GM18858 (cell line): ENCODE measurements at regions not wholly inside any gene's neighbourhood (a gene's known extent, or its start where the extent isn't known, plus 50 kb on each side); places are given as distances from the start of the nearest gene placed in this dataset.
"Not testable (repeated sequence)": the region's sequence is repeated elsewhere in the genome, so short reads cannot be mapped to it uniquely, and the experiment has no call there.

Experiments used
- ATAC-seq: cut with Tn5 transposase; IDR thresholded peaks from one replicate; pipeline ENCODE4 v1.9.1; 2021; ENCODE audit not compliant: unreplicated experiment

DNA sequence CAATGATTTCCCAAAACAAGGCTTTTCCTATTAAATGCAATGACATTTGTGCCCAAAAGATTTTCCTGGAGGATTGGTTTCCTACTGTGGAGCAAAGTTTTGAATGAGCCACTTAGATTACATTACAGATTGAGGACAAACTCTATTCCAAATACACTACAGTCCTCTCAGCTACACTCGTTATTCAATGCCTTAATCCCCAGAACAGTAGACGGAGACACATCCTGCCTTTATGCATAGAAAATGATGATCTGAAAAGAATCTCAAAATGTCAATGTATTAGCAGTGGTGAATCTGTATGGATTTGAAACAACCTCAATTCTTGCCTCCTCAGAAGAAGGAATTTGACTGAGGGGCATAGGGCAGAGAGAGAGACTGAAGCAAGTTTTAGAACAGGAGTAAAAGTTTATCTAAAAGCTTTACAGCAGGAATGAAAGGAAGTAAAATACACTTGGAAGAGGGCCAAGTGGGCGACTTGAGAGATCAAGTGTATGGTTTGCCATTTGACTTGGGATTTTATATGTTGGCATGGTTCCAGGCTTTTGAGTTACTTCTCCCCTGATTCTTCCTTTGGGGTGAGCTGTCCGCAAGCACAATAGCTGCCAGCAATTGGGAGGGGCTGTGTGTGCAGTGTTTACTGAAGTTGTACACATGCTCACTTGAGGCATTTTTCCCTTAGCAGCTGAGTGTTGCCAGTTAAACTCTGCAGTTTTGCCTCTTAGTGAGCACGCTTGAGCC lies 891.9 kb upstream of the MBL2 start:
- no peak for ATAC-seq

DNA sequence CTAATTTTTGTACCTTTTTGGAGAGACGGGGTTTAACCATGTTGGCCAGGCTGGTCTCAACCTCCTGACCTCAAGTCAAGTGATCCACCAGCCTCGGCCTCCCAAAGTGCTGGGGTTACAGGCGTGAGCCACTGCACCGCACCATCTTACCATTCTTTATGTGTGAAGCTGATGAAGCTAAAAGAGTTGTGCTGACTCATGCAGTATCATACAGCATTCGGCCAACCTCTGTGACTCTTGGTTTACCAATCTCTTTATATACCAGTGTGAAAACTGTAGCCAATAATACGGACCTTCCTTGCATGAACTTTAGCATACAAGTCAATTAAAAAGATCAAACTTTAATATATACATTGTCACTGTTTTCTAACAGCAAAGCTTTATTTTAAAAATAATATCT lies 878.2 kb upstream of the MBL2 start:
- ATAC-seq: no peak

DNA sequence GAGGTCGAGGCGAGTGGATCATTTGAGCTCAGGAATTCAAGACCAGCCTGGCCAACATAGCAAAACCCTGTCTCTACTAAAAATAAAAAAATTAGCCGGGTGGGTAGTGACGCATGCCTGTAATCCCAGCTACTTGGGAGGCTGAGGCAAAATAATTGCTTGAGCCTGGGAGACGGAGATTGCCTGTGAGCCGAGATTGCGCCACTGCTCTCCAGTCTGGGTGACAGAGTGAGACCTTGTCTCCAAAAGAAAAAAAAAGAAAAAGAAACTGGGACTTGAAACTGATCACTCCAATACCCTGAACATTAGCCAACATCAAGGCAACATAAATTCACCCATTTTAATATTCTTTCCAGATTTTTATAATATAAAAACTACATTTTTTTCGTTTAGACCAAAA lies 874.6 kb upstream of the MBL2 start:
- ATAC-seq: not testable (repeated sequence)

DNA sequence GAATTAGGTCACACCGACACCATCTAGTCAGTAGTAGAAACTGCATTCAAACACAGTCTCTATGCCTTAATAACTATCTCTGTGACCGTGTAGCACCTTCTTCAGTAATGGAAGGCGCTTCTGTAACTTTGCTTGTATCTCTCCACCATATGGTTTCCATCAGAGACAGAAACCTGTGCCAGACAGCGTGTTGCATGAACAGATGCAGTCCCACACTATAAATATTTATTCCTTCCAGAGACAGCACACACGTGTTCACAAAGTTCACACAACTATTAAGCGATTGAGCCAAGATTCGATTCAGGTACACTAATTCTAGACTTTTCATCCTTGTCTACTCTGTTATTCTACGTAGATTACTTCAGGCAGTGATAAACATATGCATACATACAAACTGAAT lies 873.9 kb upstream of the MBL2 start:
- no peak for ATAC-seq

DNA sequence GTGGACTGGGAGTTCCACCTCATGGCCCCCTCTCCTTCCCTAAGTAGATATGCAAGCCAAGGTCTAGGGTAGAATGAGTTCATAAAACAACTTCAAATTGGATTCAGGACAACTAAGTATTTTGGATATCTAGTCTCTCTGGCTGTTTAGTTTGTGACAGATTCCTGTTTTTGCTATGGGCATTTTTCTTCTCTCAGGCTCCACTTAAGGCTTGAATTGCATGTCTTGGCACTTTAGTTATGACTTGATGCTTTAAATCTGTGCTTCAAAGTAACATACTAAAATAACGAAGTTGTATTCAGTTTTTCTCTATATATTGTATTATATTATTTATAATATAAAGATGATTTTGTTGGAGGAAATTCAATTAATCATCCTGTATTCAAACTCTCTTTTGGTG lies 873.4 kb upstream of the MBL2 start:
- no peak for ATAC-seq

DNA sequence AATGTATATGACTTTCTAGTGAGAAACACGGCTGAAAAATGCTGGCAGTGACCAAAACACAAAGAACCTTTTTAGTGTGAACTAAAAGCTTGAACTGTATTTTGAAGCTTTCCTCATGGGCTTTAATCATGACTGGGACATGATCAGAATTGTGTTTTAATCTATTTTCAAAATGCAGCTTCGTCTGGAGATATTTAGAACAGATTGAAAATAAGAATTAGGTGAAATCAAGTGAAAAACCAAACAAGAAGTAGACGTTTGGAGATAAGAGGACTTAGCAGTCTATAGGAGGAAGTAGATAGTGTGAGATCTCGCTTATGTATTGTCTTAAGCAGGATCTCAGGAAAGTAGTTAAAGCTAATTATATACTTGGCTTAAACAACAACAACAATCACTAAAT lies 865.4 kb upstream of the MBL2 start:
- no peak for ATAC-seq

DNA sequence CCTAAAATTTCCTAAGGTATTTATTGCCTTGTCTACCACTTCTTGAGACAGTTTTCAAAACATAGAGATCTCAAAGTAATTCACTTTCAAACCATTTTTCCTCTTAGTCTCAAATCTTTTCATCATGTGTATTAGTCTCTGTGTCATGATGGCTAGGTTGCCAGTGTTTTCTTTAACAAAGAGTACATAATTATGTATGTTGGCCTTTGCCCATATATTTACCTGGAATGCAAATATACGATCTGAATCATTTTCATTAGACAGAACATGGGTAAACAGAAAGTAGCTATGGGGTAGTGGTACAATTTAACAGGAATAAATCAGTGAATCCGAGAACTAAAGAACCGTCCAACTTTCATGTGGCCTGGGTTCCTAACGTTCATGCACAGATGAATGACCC lies 852.1 kb upstream of the MBL2 start:
- ATAC-seq: no peak

DNA sequence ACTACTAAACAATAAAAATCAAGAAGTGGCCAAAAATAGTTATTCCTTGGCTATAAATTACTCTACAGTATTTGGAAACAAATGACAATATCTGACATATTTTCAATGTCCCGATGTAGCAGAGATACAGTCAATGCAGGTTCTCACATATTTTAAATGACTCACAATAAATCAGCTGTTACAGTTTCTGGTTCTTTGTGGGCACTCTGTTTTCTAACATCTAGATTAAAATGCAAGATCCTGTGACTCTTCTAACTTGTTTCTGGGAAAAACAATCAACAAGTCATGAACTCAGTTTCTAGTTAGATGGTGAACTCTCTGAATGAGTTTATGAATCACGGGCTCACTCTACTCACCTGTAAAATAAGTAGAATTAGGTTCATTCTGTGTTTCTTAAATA lies 849.6 kb upstream of the MBL2 start:
- ATAC-seq: no peak

DNA sequence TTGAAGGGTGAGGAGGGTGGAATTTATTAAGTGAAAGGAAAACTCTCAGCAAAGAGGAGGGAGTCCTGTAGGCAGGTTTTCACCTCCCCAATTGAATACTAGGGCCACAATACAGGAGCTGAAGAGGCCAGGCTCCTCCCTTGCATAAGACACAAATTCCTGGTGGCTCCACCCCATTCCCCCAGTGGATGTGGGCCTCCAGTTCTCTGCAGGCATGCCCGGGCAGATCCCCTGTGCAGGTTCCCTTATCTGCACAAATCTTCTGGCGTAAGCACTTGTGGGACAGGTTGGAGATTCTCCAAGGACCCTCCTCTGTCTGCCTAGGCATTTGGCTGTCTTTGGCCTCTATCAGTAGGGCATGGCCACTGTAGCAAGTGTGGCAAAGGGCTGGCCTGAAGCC lies 847.1 kb upstream of the MBL2 start:
- ATAC-seq: no peak

DNA sequence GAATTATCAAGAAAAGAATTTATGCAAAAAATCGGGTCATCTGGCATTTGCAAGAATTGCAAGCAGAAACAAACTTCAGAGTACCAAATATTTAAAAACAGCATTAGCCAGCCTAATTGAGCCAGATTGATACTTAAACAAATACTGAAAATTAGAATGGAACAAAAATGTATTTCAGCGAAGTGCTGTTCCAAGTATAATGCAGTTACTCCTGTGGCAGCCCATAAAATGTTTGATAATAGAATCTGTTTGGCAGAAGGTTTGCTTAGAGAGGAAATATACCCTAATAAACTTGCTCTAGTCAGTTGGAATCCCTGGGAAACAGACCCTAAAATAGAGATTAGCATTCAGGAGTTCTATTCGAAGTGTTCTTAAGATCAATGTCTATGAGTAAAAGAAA lies 835.1 kb upstream of the MBL2 start:
- ATAC-seq: no peak

DNA sequence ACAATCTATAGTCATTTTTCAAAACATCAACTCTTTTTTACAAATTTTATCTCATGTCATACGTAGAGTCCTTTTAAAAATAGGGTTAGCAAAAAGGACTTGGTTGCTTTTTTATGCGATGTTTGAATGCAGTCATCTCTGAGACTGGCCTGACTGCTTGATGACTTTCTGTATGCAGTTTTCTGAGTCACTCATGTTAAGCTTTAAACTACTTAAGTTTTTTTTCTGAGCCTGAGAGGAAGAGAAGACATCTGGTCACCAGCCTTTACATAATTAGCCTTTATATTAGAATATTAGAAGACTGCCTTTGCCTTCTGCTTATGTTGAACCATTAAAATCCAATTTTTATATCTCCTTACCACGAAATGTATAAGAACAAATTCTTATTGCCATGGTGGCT lies 834.4 kb upstream of the MBL2 start:
- no peak for ATAC-seq

DNA sequence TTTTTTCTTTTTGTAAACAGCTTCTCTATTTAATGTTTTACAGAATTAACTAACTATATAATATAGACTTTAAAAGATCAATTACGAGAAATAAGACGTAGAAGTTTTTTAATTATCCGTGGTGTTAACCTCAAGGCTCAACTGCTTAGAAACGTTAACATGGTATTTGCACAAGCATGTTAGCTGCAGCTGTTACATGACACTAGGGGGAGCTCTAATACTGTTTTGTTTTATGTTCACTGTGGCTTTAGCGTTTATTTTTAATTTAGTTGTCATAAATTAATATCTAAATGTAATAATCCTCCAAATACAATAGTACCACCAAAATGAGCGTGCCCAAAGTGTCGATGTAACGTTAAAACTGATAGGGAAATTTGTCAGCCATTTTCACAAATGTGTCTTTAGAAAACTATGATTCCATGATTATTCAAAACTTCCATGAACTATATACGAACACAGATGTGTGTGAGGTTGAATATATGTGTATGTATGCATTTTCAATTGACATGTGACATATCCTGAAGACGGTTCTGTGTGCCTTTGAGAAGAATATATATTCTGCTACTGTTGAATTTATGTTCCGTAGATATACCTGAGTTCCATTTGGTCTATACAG lies 828.8 kb upstream of the MBL2 start:
- ATAC-seq: peak; percentile 80

DNA sequence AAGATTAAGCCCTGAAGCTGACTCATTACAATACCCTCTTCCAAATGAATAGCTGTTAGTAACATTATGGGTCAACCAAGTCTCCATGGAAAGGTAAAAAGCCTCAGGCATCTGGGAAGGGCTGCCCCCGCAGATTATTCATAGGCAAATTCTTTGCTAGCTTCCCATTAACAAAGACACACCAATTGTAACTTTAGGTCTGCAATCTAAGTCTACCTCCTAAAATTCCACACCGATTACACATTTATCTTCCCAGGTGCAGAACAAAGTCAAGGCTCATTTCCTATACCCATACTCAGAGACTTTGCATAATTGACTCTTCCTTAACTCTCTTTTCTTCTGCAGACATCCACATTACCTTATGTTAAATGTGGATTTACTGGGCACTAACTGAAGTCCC lies 826.3 kb upstream of the MBL2 start:
- no peak for ATAC-seq

DNA sequence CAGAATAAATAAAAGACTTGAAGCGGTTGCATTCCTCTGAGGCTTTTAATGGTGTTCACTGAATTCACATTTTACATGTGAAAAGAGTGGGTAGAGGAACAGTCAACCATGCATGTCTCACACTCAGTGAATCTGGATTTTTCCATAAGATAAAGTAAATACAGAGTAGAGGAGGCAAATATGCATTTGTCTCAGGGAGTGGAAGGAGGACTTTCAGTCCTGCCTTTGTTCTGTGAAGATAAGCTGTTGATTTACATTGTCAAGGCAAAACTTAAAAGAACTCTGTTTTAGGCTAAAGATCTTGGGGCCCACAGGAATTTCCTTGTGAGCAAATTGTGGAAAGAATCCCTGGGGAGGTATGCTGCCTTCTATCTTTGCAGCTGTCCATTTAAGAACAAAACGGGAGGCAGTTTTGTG lies 825.3 kb upstream of the MBL2 start:
- ATAC-seq: no peak

DNA sequence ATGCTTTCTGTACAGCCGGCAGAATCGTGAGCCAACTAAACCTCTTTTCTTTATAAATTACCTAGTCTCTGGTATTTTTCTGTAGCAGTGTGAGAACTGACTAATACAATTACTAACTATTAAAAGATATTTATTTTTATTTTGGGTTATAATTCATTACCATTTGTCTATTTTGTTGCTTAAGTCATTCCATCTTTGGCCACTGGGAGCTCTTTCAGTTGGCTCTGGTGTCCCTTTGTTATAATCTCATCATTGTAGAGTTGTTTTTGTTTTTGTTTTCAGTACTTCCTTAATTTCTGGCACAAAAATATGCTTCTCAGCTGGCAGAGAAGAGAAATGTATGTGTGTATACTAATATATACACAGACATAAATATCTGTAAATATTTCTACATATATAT lies 807.9 kb upstream of the MBL2 start:
- no peak for ATAC-seq

DNA sequence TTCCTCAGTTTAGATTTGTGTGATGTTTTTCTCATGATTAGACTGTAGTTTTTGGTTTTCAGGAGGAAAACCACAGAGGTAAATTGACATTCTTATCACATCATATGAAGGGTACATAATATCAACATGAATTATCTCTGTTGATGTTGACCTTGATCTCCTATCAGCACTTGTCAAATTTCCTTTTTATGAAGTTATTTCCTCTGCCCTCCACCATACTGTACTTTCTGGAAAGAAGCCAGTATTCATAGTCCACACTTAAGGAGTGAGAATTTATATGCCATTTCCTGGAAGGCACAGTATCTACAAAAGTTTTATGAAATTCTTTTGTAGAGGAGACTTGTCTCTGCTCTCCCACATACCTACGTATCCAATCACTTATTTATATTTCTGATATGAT lies 807.2 kb upstream of the MBL2 start:
- ATAC-seq: no peak

DNA sequence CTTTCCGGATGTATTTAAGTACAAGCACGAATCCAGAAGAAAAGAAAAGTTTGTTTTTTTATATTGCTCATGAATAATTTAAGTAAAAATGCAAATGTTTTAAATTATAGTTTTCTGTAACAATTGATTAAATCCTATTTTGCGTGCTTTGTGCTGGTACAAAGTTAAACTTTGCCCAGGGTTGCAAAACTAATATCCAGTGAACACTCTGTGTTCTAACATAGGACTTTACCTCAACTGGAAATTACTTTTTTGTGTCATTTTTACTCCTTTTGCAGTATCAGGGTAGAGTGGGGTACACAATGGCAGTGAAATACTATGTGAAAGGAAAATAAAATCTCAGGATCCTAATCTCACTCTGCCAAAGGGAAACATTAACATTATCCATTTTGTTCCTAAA lies 801.4 kb upstream of the MBL2 start:
- no peak for ATAC-seq

DNA sequence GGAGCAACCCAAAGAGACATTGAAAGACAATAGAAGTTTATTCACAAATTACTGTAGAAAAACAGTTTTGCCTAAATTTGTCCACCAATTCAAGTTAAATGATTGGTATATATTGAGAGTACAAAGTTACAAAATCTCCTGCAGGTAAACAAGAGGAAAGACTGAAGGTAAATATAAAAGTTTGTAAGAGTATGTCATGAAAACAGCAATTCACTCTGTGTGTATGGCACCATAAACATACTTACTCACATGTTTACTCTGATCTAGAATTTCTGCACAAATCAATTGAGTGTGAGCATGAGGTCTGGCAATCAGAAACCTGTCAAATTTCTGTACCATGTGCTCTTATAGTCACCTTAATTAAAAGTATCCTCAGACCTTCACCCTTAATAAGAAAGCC lies 800.9 kb upstream of the MBL2 start:
- no peak for ATAC-seq

DNA sequence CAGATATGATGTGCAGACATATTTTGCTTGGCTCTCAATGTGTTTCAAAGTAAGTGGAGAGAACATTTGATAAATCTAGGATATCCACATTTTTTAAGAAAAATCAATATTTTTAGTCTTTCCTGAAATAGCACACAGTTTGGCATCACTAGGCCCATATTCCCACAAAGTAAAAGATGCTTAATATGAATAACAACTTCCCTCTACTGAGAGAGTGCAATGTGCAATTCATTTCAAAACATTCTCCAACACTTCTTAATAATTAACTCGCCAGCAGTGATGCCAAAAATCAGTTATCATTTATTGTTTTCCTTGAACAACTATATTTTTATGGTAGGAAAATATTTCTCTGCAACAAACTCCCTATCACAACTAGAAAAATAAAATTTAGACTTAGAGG lies 800.2 kb upstream of the MBL2 start:
- ATAC-seq: no peak

DNA sequence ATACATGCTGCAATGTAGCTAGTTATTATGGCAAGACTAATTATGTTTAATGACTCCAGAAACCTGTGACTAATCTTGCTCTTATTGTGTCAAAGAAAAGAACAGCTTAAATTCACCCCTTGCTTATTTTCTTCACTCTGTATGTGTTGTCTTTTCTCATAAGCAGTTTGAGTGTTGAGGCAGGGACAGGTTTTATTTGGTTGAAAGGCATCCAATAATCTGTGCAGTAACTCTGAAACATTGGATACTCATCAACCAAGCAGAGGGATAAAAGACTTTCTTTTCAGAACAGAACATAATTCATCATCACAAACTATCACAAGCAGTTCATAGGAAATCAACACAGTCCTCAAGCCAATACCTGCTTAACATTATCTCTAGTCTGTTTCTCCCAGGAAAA lies 797.6 kb upstream of the MBL2 start:
- ATAC-seq: no peak

DNA sequence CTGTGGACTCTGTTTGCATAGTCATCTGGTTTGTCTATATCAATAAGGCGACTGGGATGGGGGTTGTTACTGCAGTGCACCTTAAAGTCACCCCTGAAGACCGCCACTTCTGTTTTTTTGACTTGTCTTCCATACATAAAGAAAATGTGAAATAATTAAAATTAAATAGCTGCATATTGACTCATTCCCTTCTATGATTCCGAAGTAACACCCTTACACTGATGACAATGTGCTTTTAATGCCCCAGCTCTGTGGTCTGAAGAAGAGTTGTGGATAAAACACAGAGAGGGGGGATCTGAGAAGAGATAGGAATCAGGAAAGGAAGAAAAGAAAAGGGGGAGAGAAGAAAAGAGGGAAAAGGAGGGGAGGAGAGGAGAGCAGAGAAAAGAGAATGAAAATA lies 796.9 kb upstream of the MBL2 start:
- ATAC-seq: no peak

DNA sequence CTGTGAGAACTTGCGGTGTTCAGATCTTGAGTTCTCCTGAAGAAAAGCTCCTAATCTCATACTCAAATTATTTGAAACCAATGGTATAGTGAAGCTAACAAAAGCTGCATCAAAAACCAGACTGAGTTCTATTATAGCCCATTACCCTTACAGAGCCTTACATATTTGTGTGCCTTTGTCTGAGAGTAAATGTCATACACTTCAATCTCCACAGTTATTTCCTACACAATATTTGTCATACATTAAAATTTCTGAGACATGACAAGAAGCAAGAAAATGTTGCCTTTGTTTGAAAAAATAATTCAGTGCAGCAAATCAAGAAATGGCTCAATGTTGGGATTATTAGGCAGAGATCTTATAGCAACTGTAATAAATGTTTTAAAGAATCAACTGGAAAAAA lies 776.1 kb upstream of the MBL2 start:
- ATAC-seq: no peak

DNA sequence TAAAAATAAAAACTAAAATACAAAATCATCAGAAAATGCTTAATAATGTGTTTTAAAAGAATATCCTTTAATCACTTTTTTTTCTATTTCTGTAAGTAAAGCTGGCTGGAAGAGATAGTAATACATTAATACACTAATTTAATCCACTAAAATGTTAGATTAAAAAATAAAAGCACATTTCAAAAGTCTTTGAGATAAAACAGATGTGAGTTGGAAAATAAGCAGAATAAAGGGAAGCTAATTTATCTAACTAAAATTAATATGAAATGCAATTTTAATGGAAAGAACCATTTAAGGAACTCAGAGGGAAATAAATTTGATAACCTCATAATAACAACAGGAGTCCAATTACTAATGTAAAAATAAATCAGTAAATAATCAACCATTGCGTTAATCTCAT lies 774.8 kb upstream of the MBL2 start:
- ATAC-seq: no peak
